Activated CD4-positive, alpha-beta T cell treated with anti-CD3 and anti-CD28 coated beads, Interleukin-2, amount 10 ng/mL, durations not matched to agents 7 days and 5 days (primary cell): ENCODE measurements at regions not wholly inside any gene's neighbourhood (a gene's known extent, or its start where the extent isn't known, plus 50 kb on each side); places are given as distances from the start of the nearest gene placed in this dataset.

Experiments
- CTCF ChIA-PET: fragments of 350-600 bp; sonication (Branson Sonifier 250); formaldehyde crosslinking; loops from one replicate; lab custom pipeline; 2021; ENCODE audit warnings: antibody characterized with exemption; lab: Charles Lee
- POLR2A ChIA-PET: fragments of 350-600 bp; sonication (Branson Sonifier 250); formaldehyde crosslinking; loops from one replicate; lab custom pipeline; 2021; ENCODE audit warnings: antibody characterized with exemption; lab: Charles Lee
- DNase-seq: peaks from one replicate; pipeline ENCODE4 v3.0.0-alpha.2; 2020
- H3K27ac Mint-ChIP-seq: one replicate; pipeline ENCODE4 v1.8.0; 2021; ENCODE audit warnings: mild to moderate bottlenecking, moderate library complexity, mixed read lengths
- H3K27me3 Mint-ChIP-seq: one replicate; pipeline ENCODE4 v1.8.0; 2021; ENCODE audit warnings: mixed read lengths
- H3K36me3 Mint-ChIP-seq: one replicate; pipeline ENCODE4 v1.8.0; 2021; ENCODE audit warnings: low read depth, mixed read lengths
- H3K4me1 Mint-ChIP-seq: one replicate; pipeline ENCODE4 v1.8.0; 2021; ENCODE audit warnings: mixed read lengths
- H3K4me3 Mint-ChIP-seq: one replicate; pipeline ENCODE4 v1.8.0; 2021; ENCODE audit warnings: mild to moderate bottlenecking, moderate library complexity, mixed read lengths
- H3K9me3 Mint-ChIP-seq: one replicate; pipeline ENCODE4 v1.8.0; 2021; ENCODE audit warnings: mixed read lengths

GRCh38 chr6:100289285-100289684 lies 175.4 kb downstream of the SIM1 start:
- H3K27me3 Mint-ChIP-seq: peaks cover 1% of the 10 kb centered on the region
- H3K9me3 Mint-ChIP-seq: no peaks in the 10 kb centered on the region
- H3K36me3 Mint-ChIP-seq: no peaks in the 10 kb centered on the region
- DNase-seq: no peak
- no peak overlapping the region for H3K4me3 Mint-ChIP-seq
- ChIA-PET CTCF (interaction anchor here (1.4 kb wide), 1 partner anchor 14 kb away, joined by 3 read pairs; no protein-coding TSS in a partner anchor), POLR2A (no interaction called here)
- H3K27ac Mint-ChIP-seq: no peak overlapping the region
- no peaks in the 10 kb centered on the region for H3K4me1 Mint-ChIP-seq

DNA sequence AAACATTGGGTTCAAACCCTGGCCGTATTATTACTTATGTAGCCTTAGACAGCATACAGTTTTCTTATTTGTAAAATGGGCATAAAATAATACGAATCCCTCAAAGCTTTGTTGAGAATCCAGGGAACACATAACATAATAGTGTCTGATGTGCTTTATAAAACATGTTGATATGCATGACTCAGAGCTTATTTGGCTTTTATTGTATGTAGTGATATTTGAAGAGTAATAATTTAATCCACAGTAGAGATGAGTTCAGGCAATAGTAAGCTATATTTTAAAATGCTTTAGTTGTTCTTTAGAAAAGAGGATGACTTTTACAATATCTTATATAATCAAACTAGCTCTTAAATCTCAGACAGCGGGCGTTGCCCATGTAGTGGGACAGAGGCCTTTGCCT lies 176.4 kb downstream of the SIM1 start:
- Mint-ChIP-seq H3K27ac (no peak overlapping the region), H3K9me3 (no peaks in the 10 kb centered on the region), H3K4me1 (no peaks in the 10 kb centered on the region), H3K27me3 (peaks cover 1% of the 10 kb centered on the region), H3K36me3 (no peaks in the 10 kb centered on the region), H3K4me3 (no peak overlapping the region)
- ChIA-PET CTCF (interaction anchor here (1.4 kb wide), 1 partner anchor 15 kb away, joined by 3 read pairs; no protein-coding TSS in a partner anchor), POLR2A (no interaction called here)
- no peak for DNase-seq

DNA sequence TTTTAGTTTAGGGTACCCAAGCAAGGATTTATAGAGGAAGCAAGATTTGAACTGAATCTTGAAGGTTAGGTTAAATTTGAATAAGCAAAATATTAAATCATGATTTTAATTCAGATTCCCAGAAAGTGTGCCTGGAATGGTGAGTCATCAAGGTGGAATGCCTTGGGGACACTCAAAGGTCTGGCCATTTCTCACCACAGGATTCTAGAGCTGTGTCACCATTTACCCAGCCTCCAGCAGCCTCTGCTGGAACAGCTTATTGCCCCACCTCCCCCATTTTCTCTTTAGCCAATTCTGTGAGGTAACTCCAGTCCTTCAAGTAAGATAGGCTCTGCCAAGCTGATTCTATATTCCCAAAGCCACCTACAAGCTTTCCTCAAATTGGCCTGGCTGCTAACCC lies 181.4 kb downstream of the SIM1 start:
- no peaks in the 10 kb centered on the region for H3K36me3 Mint-ChIP-seq
- POLR2A ChIA-PET: no interaction called here
- H3K4me3 Mint-ChIP-seq: no peak overlapping the region
- H3K9me3 Mint-ChIP-seq: no peaks in the 10 kb centered on the region
- CTCF ChIA-PET: no interaction called here
- DNase-seq: no peak
- no peak overlapping the region for H3K27ac Mint-ChIP-seq
- H3K4me1 Mint-ChIP-seq: no peaks in the 10 kb centered on the region
- peaks cover 5% of the 10 kb centered on the region for H3K27me3 Mint-ChIP-seq

DNA sequence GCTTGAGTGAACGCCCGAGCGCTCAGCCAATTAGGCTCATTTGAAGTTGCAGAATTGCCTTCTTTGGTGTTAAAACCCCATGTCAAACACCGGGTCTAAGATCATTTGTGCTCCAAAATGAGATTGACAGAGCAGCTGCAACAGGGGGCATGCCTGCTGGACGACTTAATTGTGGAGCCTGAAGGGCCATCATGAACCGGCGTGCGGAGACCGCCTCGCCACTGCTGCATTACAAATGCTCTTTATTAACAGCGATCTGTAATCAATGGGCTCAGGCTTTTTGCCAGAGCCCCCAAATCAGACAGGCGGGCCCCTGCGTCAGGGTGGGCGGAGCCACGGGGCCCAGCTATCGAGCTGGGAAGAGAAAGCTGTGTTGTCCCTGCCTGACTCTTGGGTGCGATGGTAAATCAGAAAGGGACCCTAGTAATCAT lies 183.2 kb downstream of the SIM1 start:
- Mint-ChIP-seq H3K4me3 (no peak overlapping the region), H3K4me1 (no peaks in the 10 kb centered on the region), H3K27me3 (peaks cover 5% of the 10 kb centered on the region), H3K27ac (no peak overlapping the region), H3K9me3 (no peaks in the 10 kb centered on the region), H3K36me3 (no peaks in the 10 kb centered on the region)
- DNase-seq: no peak
- POLR2A ChIA-PET: no interaction called here
- CTCF ChIA-PET: interaction anchor here (0.6 kb wide), 1 partner anchor 1338 kb away, joined by 3 read pairs; no protein-coding TSS in a partner anchor

DNA sequence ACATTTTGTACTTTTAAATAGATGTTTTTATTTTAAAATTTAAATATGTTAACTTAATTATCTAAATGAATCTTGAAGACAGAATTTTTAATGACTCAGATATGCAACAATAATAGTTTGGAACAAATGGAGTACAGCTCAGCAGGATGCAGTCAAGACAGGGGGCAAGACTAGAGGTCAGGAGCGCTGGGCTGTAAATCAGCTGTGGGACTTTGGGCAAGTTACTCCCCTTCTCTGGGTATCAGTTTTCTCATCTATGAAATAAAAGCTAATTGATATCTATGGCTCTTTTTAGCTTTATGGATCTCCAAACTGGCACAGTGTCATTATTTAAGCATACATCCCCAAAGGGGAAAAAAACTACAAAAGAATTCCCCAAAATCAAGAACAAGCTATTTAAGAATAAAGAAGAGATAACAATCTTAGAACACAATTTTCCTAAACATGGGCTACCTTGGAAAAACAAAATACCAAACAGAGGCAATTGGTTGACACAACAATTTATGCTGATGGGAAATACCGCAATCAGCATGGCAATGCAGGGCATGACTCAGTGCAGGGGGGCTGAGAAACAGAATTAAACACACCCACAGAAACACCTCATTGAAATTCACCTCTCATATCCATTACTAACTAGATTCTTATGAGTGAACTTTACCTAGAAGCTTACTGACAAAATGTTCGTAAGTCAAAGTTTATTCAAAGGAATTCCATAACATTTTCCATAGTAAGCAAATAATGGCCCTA lies 188.2 kb downstream of the SIM1 start:
- ChIA-PET POLR2A (no interaction called here), CTCF (no interaction called here)
- Mint-ChIP-seq H3K27ac (no peak overlapping the region), H3K4me3 (no peak overlapping the region), H3K36me3 (no peaks in the 10 kb centered on the region), H3K27me3 (peaks cover 4% of the 10 kb centered on the region), H3K9me3 (no peaks in the 10 kb centered on the region), H3K4me1 (no peaks in the 10 kb centered on the region)
- no peak for DNase-seq

GRCh38 chr6:100274147-100274546 lies 190.6 kb downstream of the SIM1 start:
- POLR2A ChIA-PET: no interaction called here
- CTCF ChIA-PET: no interaction called here
- no peak overlapping the region for H3K27ac Mint-ChIP-seq

GRCh38 chr6:100271625-100272024 lies 193.1 kb downstream of the SIM1 start:
- ChIA-PET CTCF (no interaction called here), POLR2A (no interaction called here)
- H3K4me3 Mint-ChIP-seq: no peak overlapping the region
- peaks cover 2% of the 10 kb centered on the region for H3K27me3 Mint-ChIP-seq
- H3K9me3 Mint-ChIP-seq: no peaks in the 10 kb centered on the region
- no peaks in the 10 kb centered on the region for H3K36me3 Mint-ChIP-seq
- no peaks in the 10 kb centered on the region for H3K4me1 Mint-ChIP-seq
- DNase-seq: no peak
- H3K27ac Mint-ChIP-seq: no peak overlapping the region

More at GRCh38 chr6:100274147-100274546, 190.6 kb downstream of the SIM1 start:
- no peak for DNase-seq
- Mint-ChIP-seq H3K4me3 (no peak overlapping the region), H3K4me1 (no peaks in the 10 kb centered on the region), H3K36me3 (no peaks in the 10 kb centered on the region), H3K27me3 (peaks cover 2% of the 10 kb centered on the region), H3K9me3 (no peaks in the 10 kb centered on the region)

DNA sequence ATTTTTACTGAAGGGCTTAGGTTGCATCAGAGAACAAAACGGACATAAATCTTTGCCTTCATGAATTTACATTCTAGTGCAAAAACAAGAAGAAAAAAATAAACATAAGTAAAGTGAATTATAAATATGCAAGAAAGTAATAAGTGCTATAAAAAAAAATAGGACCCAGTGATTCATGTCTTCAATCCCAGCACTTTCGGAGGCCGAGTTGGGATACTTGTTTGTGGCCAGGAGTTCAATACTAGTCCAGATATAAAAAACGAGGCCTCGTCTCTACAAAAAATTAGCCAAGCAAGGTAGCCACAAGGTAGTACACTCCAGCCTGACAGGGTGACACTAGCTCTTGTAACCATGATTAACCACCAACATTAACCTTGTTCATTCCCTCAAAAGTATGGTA lies 193.5 kb downstream of the SIM1 start:
- Mint-ChIP-seq H3K4me3 (no peak overlapping the region), H3K4me1 (no peaks in the 10 kb centered on the region)

DNA sequence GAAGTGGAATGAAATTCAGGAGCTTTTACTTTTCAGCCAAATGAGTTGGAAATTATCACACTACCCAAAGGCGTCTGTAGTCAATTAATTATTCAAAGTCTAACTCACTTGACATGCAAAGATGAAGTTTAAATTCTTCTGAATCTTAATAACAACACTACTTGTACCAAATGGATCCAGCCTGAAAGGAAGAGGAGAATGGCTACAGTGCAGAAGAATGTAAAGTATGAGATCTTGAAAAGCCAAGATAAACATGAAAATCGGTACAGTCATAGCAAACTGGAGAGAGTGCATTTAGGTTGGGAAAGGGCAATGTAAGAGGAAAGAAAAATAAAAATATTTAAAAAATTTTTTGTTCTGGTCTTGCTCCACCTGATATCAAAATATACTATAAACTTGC lies 195.5 kb downstream of the SIM1 start:
- ChIA-PET POLR2A (no interaction called here), CTCF (no interaction called here)
- Mint-ChIP-seq H3K4me1 (no peaks in the 10 kb centered on the region), H3K36me3 (no peaks in the 10 kb centered on the region), H3K4me3 (no peak overlapping the region), H3K27me3 (peaks cover 2% of the 10 kb centered on the region), H3K27ac (no peak overlapping the region), H3K9me3 (no peaks in the 10 kb centered on the region)
- no peak for DNase-seq

More for the DNA sequence above, 193.5 kb downstream of the SIM1 start:
- Mint-ChIP-seq H3K36me3 (no peaks in the 10 kb centered on the region), H3K27ac (no peak overlapping the region), H3K9me3 (no peaks in the 10 kb centered on the region), H3K27me3 (peaks cover 2% of the 10 kb centered on the region)
- POLR2A ChIA-PET: no interaction called here
- DNase-seq: no peak
- CTCF ChIA-PET: no interaction called here

GRCh38 chr6:100268326-100268725 lies 196.4 kb downstream of the SIM1 start:
- DNase-seq: no peak
- H3K4me3 Mint-ChIP-seq: no peak overlapping the region
- peaks cover 2% of the 10 kb centered on the region for H3K27me3 Mint-ChIP-seq
- no peak overlapping the region for H3K27ac Mint-ChIP-seq
- ChIA-PET POLR2A (no interaction called here), CTCF (no interaction called here)
- no peaks in the 10 kb centered on the region for H3K36me3 Mint-ChIP-seq
- no peaks in the 10 kb centered on the region for H3K4me1 Mint-ChIP-seq
- H3K9me3 Mint-ChIP-seq: no peaks in the 10 kb centered on the region

DNA sequence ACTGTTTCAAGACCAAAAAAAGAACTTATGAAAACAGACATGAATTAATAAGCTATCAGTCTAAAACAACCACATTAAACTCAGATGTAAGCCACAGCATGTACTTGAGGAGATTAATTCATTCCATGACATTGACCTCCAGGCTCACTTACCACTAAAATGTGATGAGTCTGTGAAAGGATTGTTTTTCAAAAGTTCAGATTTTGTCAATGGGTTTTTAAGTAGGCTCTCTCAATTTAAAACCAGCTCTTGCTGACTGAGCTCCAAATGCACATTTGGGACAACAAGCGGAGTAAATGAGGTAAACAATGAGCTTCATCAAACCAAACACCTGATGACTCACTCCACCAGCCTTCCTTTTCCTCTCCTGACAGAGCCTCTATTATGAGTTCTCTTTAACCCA lies 197.0 kb downstream of the SIM1 start:
- H3K4me1 Mint-ChIP-seq: no peaks in the 10 kb centered on the region
- H3K9me3 Mint-ChIP-seq: no peaks in the 10 kb centered on the region
- CTCF ChIA-PET: no interaction called here
- no peak for DNase-seq
- peaks cover 2% of the 10 kb centered on the region for H3K27me3 Mint-ChIP-seq
- no peak overlapping the region for H3K4me3 Mint-ChIP-seq
- POLR2A ChIA-PET: no interaction called here
- H3K27ac Mint-ChIP-seq: no peak overlapping the region
- no peaks in the 10 kb centered on the region for H3K36me3 Mint-ChIP-seq

- Mint-ChIP-seq H3K36me3 (no peaks in the 10 kb centered on the region), H3K27me3 (no peaks in the 10 kb centered on the region), H3K27ac (no peak overlapping the region), H3K9me3 (no peaks in the 10 kb centered on the region), H3K4me1 (no peaks in the 10 kb centered on the region), H3K4me3 (no peak overlapping the region)
- ChIA-PET CTCF (no interaction called here), POLR2A (no interaction called here)
- no peak for DNase-seq
These were observed 198.0 kb downstream of the SIM1 start for GRCh38 chr6:100266494-100267401.

- Mint-ChIP-seq H3K4me3 (no peak overlapping the region), H3K9me3 (no peaks in the 10 kb centered on the region), H3K36me3 (no peaks in the 10 kb centered on the region), H3K27me3 (no peaks in the 10 kb centered on the region), H3K4me1 (peaks cover 7% of the 10 kb centered on the region), H3K27ac (no peak overlapping the region)
- ChIA-PET POLR2A (no interaction called here), CTCF (no interaction called here)
- no peak for DNase-seq
These were observed 202.6 kb downstream of the SIM1 start for GRCh38 chr6:100262086-100262485.
